ENCODE measurements at regions not wholly inside any gene's neighbourhood (a gene's known extent, or its start where the extent isn't known, plus 50 kb on each side); places are given as distances from the start of the nearest gene placed in this dataset.

GRCh38 chr10:29068302-29068701 is 220.6 kb upstream of the LYZL1 start:
- 80 to 92% methylated on average over 1 of the region's 1 CpG for WGBS, 2 donors
- no peak overlapping the region for H3K4me3 ChIP-seq (ENCODE audit: low read depth, poor library complexity, severe bottlenecking)
- intact Hi-C loops (cut with DNase I; ENCODE audit: low total_unique reads): no loop called here
- no peak for DNase-seq (ENCODE audit: low spot score in 2 of 2)
- TF ChIP-seq, protein P1, sequence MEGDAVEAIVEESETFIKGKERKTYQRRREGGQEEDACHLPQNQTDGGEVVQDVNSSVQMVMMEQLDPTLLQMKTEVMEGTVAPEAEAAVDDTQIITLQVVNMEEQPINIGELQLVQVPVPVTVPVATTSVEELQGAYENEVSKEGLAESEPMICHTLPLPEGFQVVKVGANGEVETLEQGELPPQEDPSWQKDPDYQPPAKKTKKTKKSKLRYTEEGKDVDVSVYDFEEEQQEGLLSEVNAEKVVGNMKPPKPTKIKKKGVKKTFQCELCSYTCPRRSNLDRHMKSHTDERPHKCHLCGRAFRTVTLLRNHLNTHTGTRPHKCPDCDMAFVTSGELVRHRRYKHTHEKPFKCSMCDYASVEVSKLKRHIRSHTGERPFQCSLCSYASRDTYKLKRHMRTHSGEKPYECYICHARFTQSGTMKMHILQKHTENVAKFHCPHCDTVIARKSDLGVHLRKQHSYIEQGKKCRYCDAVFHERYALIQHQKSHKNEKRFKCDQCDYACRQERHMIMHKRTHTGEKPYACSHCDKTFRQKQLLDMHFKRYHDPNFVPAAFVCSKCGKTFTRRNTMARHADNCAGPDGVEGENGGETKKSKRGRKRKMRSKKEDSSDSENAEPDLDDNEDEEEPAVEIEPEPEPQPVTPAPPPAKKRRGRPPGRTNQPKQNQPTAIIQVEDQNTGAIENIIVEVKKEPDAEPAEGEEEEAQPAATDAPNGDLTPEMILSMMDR (IDR thresholded peaks at IDR 0.05): no peak
- TF ChIP-seq POLR2A (IDR thresholded peaks at IDR 0.05): no peak

DNA sequence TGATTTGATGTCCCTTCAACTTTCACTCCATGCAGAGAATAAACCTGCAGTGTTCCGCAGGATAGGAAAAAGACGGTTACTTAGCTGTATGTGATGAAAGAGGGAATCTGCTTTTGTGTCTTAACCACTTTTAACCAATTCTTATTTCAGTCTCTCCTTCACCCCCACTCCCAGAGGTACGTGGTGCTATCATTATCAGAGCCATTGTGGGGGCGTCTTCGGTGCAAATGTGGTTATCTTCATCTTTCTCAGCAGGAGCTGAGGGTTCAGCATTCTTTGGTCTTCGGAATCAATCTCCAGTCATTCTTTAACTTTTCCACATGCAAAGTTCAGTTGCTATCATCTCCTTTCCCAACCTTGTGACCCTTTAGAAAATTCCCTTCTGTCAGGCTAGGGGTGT is 219.9 kb upstream of the LYZL1 start:
- no peak for TF ChIP-seq POLR2A (IDR thresholded peaks at IDR 0.05)
- H3K4me3 ChIP-seq (ENCODE audit: low read depth, poor library complexity, severe bottlenecking): no peak overlapping the region
- WGBS, 2 donors: 84 to 85% methylated on average over 6 of the region's 6 CpGs
- intact Hi-C loops (cut with DNase I; ENCODE audit: low total_unique reads): no loop called here
- DNase-seq (ENCODE audit: low spot score in 2 of 2): no peak

GRCh38 chr10:29069941-29070340 is 218.9 kb upstream of the LYZL1 start:
- WGBS, 2 donors: 71 to 82% methylated on average over 4 of the region's 4 CpGs
- H3K4me3 ChIP-seq (ENCODE audit: low read depth, poor library complexity, severe bottlenecking): no peak overlapping the region
- TF ChIP-seq, protein P1 (IDR thresholded peaks at IDR 0.05): no peak
- no peak for TF ChIP-seq POLR2A (IDR thresholded peaks at IDR 0.05)
- no peak for DNase-seq (ENCODE audit: low spot score in 2 of 2)
- intact Hi-C loops (cut with DNase I; ENCODE audit: low total_unique reads): no loop called here

DNA sequence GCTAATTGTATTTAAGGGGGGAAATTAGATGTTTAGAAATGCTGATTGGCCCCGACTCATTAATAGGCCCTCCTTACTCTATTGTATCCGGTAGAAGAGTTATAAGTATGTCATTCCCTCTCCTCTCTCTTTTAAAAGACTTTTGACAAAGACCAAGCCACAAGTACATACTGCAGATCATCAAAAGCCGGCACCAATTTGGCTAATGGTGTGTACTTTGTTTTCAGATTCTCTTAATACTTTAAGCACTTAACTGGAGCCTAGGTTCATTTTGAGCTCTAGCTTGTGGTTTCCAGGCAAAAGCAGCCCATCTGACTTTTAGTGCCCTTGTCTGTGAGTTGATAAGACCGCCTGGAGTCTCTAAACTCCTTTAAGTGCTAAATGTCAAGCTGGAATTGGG is 210.0 kb upstream of the LYZL1 start:
- no peak for DNase-seq (ENCODE audit: low spot score in 2 of 2)
- TF ChIP-seq, protein P1 (IDR thresholded peaks at IDR 0.05): no peak
- no peak for TF ChIP-seq POLR2A (IDR thresholded peaks at IDR 0.05)
- H3K4me3 ChIP-seq (ENCODE audit: low read depth, poor library complexity, severe bottlenecking): no peak overlapping the region
- intact Hi-C loops (cut with DNase I; ENCODE audit: low total_unique reads): no loop called here
- 58 to 64% methylated on average over 4 of the region's 4 CpGs for WGBS, 2 donors

- TF ChIP-seq, protein P1 (IDR thresholded peaks at IDR 0.05): no peak
- no peak for TF ChIP-seq POLR2A (IDR thresholded peaks at IDR 0.05)
- intact Hi-C loops (cut with DNase I; ENCODE audit: low total_unique reads): no loop called here
- 81 to 83% methylated on average over 5 of the region's 5 CpGs for WGBS, 2 donors
- no peak overlapping the region for H3K4me3 ChIP-seq (ENCODE audit: low read depth, poor library complexity, severe bottlenecking)
- DNase-seq (ENCODE audit: low spot score in 2 of 2): peak in 1 of 2 donors; percentile 34
Observed at GRCh38 chr10:29081231-29081630, 207.6 kb upstream of the LYZL1 start.

DNA sequence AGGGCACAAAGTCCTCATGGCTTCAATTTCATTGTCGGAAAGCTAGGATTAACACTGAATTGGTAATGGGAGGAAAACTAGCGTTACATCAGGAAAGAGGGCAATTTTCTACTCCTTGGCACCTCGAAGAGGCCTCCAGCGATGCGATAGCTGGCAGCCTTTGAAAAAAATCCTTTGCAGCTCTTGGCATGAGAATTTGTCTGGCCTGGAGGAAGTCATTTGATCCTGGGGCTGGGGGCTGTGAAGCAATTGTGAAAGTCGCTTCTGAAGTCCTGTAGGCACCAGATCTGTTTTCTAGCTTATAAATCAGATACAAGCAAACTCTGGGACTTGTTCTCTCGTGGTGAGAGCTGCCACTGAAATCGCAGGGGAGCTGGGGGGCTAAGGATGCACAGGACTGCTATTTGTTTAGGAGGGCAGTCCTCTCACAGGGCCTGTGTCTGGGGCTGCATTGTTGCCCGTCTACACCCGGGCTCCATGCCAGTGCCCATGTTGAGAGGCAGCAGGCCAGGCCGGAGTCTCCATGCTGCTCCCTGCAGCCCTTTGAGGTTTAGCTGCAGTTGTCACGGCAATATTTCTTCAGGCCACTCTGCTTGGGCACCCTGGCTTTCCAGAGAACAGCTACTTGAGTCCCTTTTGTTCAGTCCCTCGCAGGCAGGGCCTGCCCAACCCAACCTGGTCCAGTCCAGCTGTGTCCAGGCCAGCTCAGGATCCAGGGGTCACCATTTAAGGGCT is 206.8 kb upstream of the LYZL1 start:
- WGBS, 2 donors: 64 to 67% methylated on average over 11 to 12 of the region's 13 CpGs
- peak in 1 of 2 donors; percentile 77 for DNase-seq (ENCODE audit: low spot score in 2 of 2)
- H3K4me3 ChIP-seq (ENCODE audit: low read depth, poor library complexity, severe bottlenecking): no peak overlapping the region
- intact Hi-C loops (cut with DNase I; ENCODE audit: low total_unique reads): no loop called here
- TF ChIP-seq POLR2A (IDR thresholded peaks at IDR 0.05): no peak
- TF ChIP-seq, protein P1 (IDR thresholded peaks at IDR 0.05): no peak

Data from lower leg skin (tissue), 4 donors.